ENCODE measurements at regions not wholly inside any gene's neighbourhood (a gene's known extent, or its start where the extent isn't known, plus 50 kb on each side); places are given as distances from the start of the nearest gene placed in this dataset.

DNA sequence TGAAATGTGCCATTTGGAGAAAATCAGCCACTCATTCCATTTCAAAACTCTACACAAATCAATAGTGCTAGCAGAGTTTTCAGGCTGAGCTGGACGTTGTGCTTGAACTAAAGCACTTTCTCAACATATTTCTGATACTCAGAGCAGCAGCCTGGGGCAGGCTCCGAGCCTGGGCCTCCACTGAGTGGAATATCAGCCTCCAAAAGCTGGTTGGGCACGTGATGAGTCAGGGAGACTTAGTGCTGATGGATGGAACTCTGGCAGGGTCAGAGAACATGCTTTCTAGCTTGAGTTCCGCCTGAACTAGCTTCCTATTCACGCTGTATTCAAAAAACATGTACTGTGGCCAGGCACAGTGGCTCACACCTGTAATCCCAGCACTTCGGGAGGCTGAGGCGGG, 85.8 kb upstream of the PCDH8 start:
- TF ChIP-seq CTCF (IDR thresholded peaks at IDR 0.05) (no peak), POLR2A (IDR thresholded peaks at IDR 0.05; ENCODE audit: low read depth) (no peak)

All from esophagus muscularis mucosa (tissue), 3 donors.